DND-41 (cell line): ENCODE measurements at regions not wholly inside any gene's neighbourhood (a gene's known extent, or its start where the extent isn't known, plus 50 kb on each side); places are given as distances from the start of the nearest gene placed in this dataset.

Experiments used
- ATAC-seq: fragments of 200-7000 bp; cut with Tn5 transposase; 3 replicates; pipeline ENCODE4 v1.9.1; 2021; ENCODE audit warnings: low read depth; ENCODE audit not compliant: insufficient read depth
- DNase-seq: peaks from one replicate; pipeline ENCODE4 v3.0.0-alpha.2; 2020
- H2AFZ ChIP-seq: 2 replicates; pipeline ENCODE4 v1.6.0; 2012; ENCODE audit warnings: low read depth, low read length
- H3K27ac ChIP-seq: 2 replicates; pipeline ENCODE4 v1.5.1; 2012; ENCODE audit warnings: low read length, inconsistent platforms
- H3K27me3 ChIP-seq: fragments of 200-600 bp; sonication (generic); 2 replicates; pipeline ENCODE4 v1.6.0; 2012; ENCODE audit warnings: low read length, mild to moderate bottlenecking, inconsistent platforms; ENCODE audit not compliant: insufficient read depth, poor library complexity
- H3K36me3 ChIP-seq: 2 replicates; pipeline ENCODE4 v1.5.1; 2012; ENCODE audit warnings: low read length, inconsistent platforms; ENCODE audit not compliant: insufficient read depth
- H3K4me1 ChIP-seq: 2 replicates; pipeline ENCODE4 v1.5.1; 2012; ENCODE audit warnings: mild to moderate bottlenecking, low read length; ENCODE audit not compliant: insufficient read depth
- H3K4me2 ChIP-seq: 2 replicates; pipeline ENCODE4 v1.6.0; 2012; ENCODE audit warnings: mild to moderate bottlenecking, moderate library complexity, low read length, inconsistent platforms; ENCODE audit not compliant: insufficient read depth
- H3K4me3 ChIP-seq, 2 experiments: fragments of 200-600 bp in 1 of 2; shearing (Covaris generic) in 1 of 2; 2 replicates each; pipeline ENCODE4 v1.5.1; 2012 to 2016; ENCODE audit warnings: inconsistent platforms in 2 of 2, low read length in 2 of 2, mild to moderate bottlenecking in 2 of 2, low read depth in 1 of 2, moderate library complexity in 1 of 2
- H3K79me2 ChIP-seq: 2 replicates; pipeline ENCODE4 v1.6.0; 2012; ENCODE audit warnings: low read length, inconsistent platforms; ENCODE audit not compliant: insufficient read depth
- H3K9ac ChIP-seq: 2 replicates; pipeline ENCODE4 v1.6.0; 2012; ENCODE audit warnings: low read depth, mild to moderate bottlenecking, inconsistent platforms, low read length, moderate library complexity
- H3K9me3 ChIP-seq: 2 replicates; pipeline ENCODE4 v1.5.1; 2012; ENCODE audit warnings: low read length, moderate library complexity, mild to moderate bottlenecking, inconsistent platforms; ENCODE audit not compliant: insufficient read depth, severe bottlenecking
- H4K20me1 ChIP-seq: 2 replicates; pipeline ENCODE4 v1.6.0; 2012; ENCODE audit warnings: low read length; ENCODE audit not compliant: insufficient read depth
- CTCF ChIP-seq: IDR thresholded peaks from 2 replicates; pipeline ENCODE4 v1.5.1; 2012; ENCODE audit warnings: borderline replicate concordance, low read length, moderate library complexity, mild to moderate bottlenecking; ENCODE audit not compliant: poor library complexity, severe bottlenecking; ENCODE audit errors: extremely low read depth
- EZH2 ChIP-seq: IDR thresholded peaks from 3 replicates; pipeline ENCODE4 v1.6.1; 2012; ENCODE audit warnings: borderline replicate concordance, low read depth, mild to moderate bottlenecking, moderate library complexity, low read length, inconsistent platforms; ENCODE audit not compliant: severe bottlenecking

GRCh38 chr9:78756813-78757510, 460.0 kb downstream of the PSAT1 start:
- DNase-seq (no peak), ATAC-seq (no peak)
- Histone ChIP-seq H3K4me3 (no peak overlapping the region), H3K27ac (no peak overlapping the region), H4K20me1 (no peaks in the 10 kb centered on the region), H3K27me3 (no peaks in the 10 kb centered on the region), H3K9me3 (no peaks in the 10 kb centered on the region), H3K4me1 (no peaks in the 10 kb centered on the region), H3K9ac (no peak overlapping the region), H3K79me2 (no peaks in the 10 kb centered on the region), H3K4me2 (no peak overlapping the region), H3K36me3 (no peaks in the 10 kb centered on the region), H2AFZ (no peak overlapping the region)
- TF ChIP-seq EZH2 = no peak
- TF ChIP-seq CTCF = no peak

- Histone ChIP-seq H3K36me3 (no peaks in the 10 kb centered on the region), H3K79me2 (no peaks in the 10 kb centered on the region), H4K20me1 (no peaks in the 10 kb centered on the region), H3K4me1 (no peaks in the 10 kb centered on the region), H3K4me3 (no peak overlapping the region), H3K9ac (no peak overlapping the region), H2AFZ (no peak overlapping the region), H3K27ac (no peak overlapping the region), H3K27me3 (peaks cover 2% of the 10 kb centered on the region), H3K4me2 (no peak overlapping the region), H3K9me3 (no peaks in the 10 kb centered on the region)
- DNase-seq (no peak), ATAC-seq (no peak)
- no peak for TF ChIP-seq CTCF
- no peak for TF ChIP-seq EZH2
Observed at GRCh38 chr9:78763424-78763823, 466.5 kb downstream of the PSAT1 start.

- H3K4me2 ChIP-seq = no peak overlapping the region
- no peak overlapping the region for H3K27ac ChIP-seq
- ATAC-seq (no peak), DNase-seq (no peak)
- no peaks in the 10 kb centered on the region for H3K79me2 ChIP-seq
- H4K20me1 ChIP-seq = no peaks in the 10 kb centered on the region
- no peak overlapping the region for H3K9ac ChIP-seq
- no peak overlapping the region for H2AFZ ChIP-seq
- H3K4me1 ChIP-seq = no peaks in the 10 kb centered on the region
- H3K9me3 ChIP-seq = no peaks in the 10 kb centered on the region
- H3K27me3 ChIP-seq = peaks cover 2% of the 10 kb centered on the region
- no peak for TF ChIP-seq CTCF
- TF ChIP-seq EZH2 = no peak
- no peaks in the 10 kb centered on the region for H3K36me3 ChIP-seq
- no peak overlapping the region for H3K4me3 ChIP-seq
Observed at GRCh38 chr9:78765861-78766260, 468.9 kb downstream of the PSAT1 start.

GRCh38 chr9:78767490-78767889, 470.6 kb downstream of the PSAT1 start:
- no peaks in the 10 kb centered on the region for H3K9me3 ChIP-seq
- H3K4me2 ChIP-seq = no peak overlapping the region
- no peaks in the 10 kb centered on the region for H3K36me3 ChIP-seq
- no peak overlapping the region for H2AFZ ChIP-seq
- no peak for DNase-seq
- H3K27me3 ChIP-seq = peaks cover 2% of the 10 kb centered on the region
- no peak overlapping the region for H3K27ac ChIP-seq
- H3K4me1 ChIP-seq = no peaks in the 10 kb centered on the region
- no peaks in the 10 kb centered on the region for H3K79me2 ChIP-seq
- no peak for ATAC-seq
- H3K4me3 ChIP-seq = no peak overlapping the region
- no peak overlapping the region for H3K9ac ChIP-seq
- TF ChIP-seq EZH2 = no peak
- TF ChIP-seq CTCF = no peak
- H4K20me1 ChIP-seq = no peaks in the 10 kb centered on the region
